IPS DF 6.9 (cell line): ENCODE measurements at regions not wholly inside any gene's neighbourhood (a gene's known extent, or its start where the extent isn't known, plus 50 kb on each side); places are given as distances from the start of the nearest gene placed in this dataset.

Source experiments
- DNase-seq: peaks from one replicate; pipeline ENCODE4 v3.0.0-alpha.2; 2013; ENCODE audit warnings: low read depth, low spot score
- H3K27ac ChIP-seq: one replicate; pipeline ENCODE4 v1.5.1; 2013; ENCODE audit warnings: low read length, control low read depth
- H3K27me3 ChIP-seq: 2 replicates; pipeline ENCODE4 v1.6.1; 2013; ENCODE audit warnings: mild to moderate bottlenecking, low read length; ENCODE audit not compliant: control insufficient read depth, insufficient read depth
- H3K36me3 ChIP-seq: 2 replicates; pipeline ENCODE4 v1.6.1; 2013; ENCODE audit warnings: low read length; ENCODE audit not compliant: control insufficient read depth, insufficient read depth
- H3K4me1 ChIP-seq: 2 replicates; pipeline ENCODE4 v1.6.1; 2013; ENCODE audit warnings: low read length; ENCODE audit not compliant: control insufficient read depth, insufficient read depth
- H3K4me3 ChIP-seq: 2 replicates; pipeline ENCODE4 v1.5.1; 2013; ENCODE audit warnings: mild to moderate bottlenecking, low read length
- H3K9me3 ChIP-seq: 2 replicates; pipeline ENCODE4 v1.6.1; 2013; ENCODE audit warnings: low read length, inconsistent platforms; ENCODE audit not compliant: control insufficient read depth, insufficient read depth
- WGBS: extraction: QIAGEN DNeasy Blood & Tissue Kit; methylation state at CpG from one replicate; pipeline ENCODE4 v1.1.7; 2013; ENCODE audit warnings: mixed read lengths, missing lambda C conversion rate; ENCODE audit not compliant: insufficient read length, insufficient coverage; 5-methylcytosine and 5-hydroxymethylcytosine counted together

GRCh38 chr1:234866007-234866866 lies 256.3 kb upstream of the IRF2BP2 start:
- H3K27me3 ChIP-seq: no peaks in the 10 kb centered on the region
- no peak overlapping the region for H3K27ac ChIP-seq
- no peaks in the 10 kb centered on the region for H3K4me1 ChIP-seq
- no peaks in the 10 kb centered on the region for H3K9me3 ChIP-seq
- no peak overlapping the region for H3K4me3 ChIP-seq
- no peak for DNase-seq
- no peaks in the 10 kb centered on the region for H3K36me3 ChIP-seq
- no CpG with 5 or more reads among the region's 18 CpGs for WGBS

- whole genome bisulfite sequencing: no CpG with 5 or more reads among the region's 7 CpGs
- Histone ChIP-seq H3K9me3 (no peaks in the 10 kb centered on the region), H3K4me3 (no peak overlapping the region), H3K27ac (no peak overlapping the region), H3K4me1 (no peaks in the 10 kb centered on the region), H3K27me3 (no peaks in the 10 kb centered on the region), H3K36me3 (no peaks in the 10 kb centered on the region)
- no peak for DNase-seq
Measured at GRCh38 chr1:234865171-234866006, 255.4 kb upstream of the IRF2BP2 start.

- Histone ChIP-seq H3K4me1 (no peaks in the 10 kb centered on the region), H3K9me3 (no peaks in the 10 kb centered on the region), H3K27ac (no peak overlapping the region), H3K4me3 (no peak overlapping the region), H3K36me3 (no peaks in the 10 kb centered on the region), H3K27me3 (no peaks in the 10 kb centered on the region)
- DNase-seq: no peak
- no CpG with 5 or more reads among the region's 3 CpGs for WGBS
Measured at GRCh38 chr1:234864116-234864515, 254.1 kb upstream of the IRF2BP2 start.

- WGBS: no CpG with 5 or more reads among the region's 6 CpGs
- Histone ChIP-seq H3K27me3 (no peaks in the 10 kb centered on the region), H3K9me3 (no peaks in the 10 kb centered on the region), H3K27ac (no peak overlapping the region), H3K36me3 (no peaks in the 10 kb centered on the region), H3K4me3 (no peak overlapping the region), H3K4me1 (no peaks in the 10 kb centered on the region)
- no peak for DNase-seq
Measured at GRCh38 chr1:234863551-234863971, 253.6 kb upstream of the IRF2BP2 start.

GRCh38 chr1:234862944-234863515 lies 253.1 kb upstream of the IRF2BP2 start:
- DNase-seq: no peak
- Histone ChIP-seq H3K36me3 (no peaks in the 10 kb centered on the region), H3K4me1 (no peaks in the 10 kb centered on the region), H3K27me3 (no peaks in the 10 kb centered on the region), H3K4me3 (no peak overlapping the region), H3K9me3 (no peaks in the 10 kb centered on the region), H3K27ac (no peak overlapping the region)
- WGBS: no CpG with 5 or more reads among the region's 13 CpGs

GRCh38 chr1:234862360-234862943 lies 252.5 kb upstream of the IRF2BP2 start:
- H3K4me1 ChIP-seq: no peaks in the 10 kb centered on the region
- no peaks in the 10 kb centered on the region for H3K27me3 ChIP-seq
- H3K4me3 ChIP-seq: no peak overlapping the region
- WGBS: no CpG with 5 or more reads among the region's 7 CpGs
- no peak overlapping the region for H3K27ac ChIP-seq
- no peaks in the 10 kb centered on the region for H3K36me3 ChIP-seq
- H3K9me3 ChIP-seq: no peaks in the 10 kb centered on the region
- no peak for DNase-seq

- Histone ChIP-seq H3K9me3 (no peaks in the 10 kb centered on the region), H3K27ac (no peak overlapping the region), H3K27me3 (no peaks in the 10 kb centered on the region), H3K36me3 (no peaks in the 10 kb centered on the region), H3K4me1 (no peaks in the 10 kb centered on the region), H3K4me3 (no peak overlapping the region)
- no CpG with 5 or more reads among the region's 4 CpGs for WGBS
- DNase-seq: no peak
Measured at GRCh38 chr1:234861761-234862160, 251.8 kb upstream of the IRF2BP2 start.

- Histone ChIP-seq H3K4me1 (no peaks in the 10 kb centered on the region), H3K27ac (no peak overlapping the region)
- WGBS: no CpG with 5 or more reads among the region's 2 CpGs
Measured at GRCh38 chr1:234861024-234861620, 251.1 kb upstream of the IRF2BP2 start.

GRCh38 chr1:234858722-234859121 lies 248.7 kb upstream of the IRF2BP2 start:
- Histone ChIP-seq H3K9me3 (no peaks in the 10 kb centered on the region), H3K27me3 (no peaks in the 10 kb centered on the region), H3K4me3 (no peak overlapping the region), H3K4me1 (no peaks in the 10 kb centered on the region), H3K36me3 (no peaks in the 10 kb centered on the region), H3K27ac (no peak overlapping the region)
- DNase-seq: no peak

More at GRCh38 chr1:234861024-234861620, 251.1 kb upstream of the IRF2BP2 start:
- H3K27me3 ChIP-seq: no peaks in the 10 kb centered on the region
- no peak overlapping the region for H3K4me3 ChIP-seq
- no peaks in the 10 kb centered on the region for H3K9me3 ChIP-seq
- no peak for DNase-seq
- no peaks in the 10 kb centered on the region for H3K36me3 ChIP-seq

- no peaks in the 10 kb centered on the region for H3K27me3 ChIP-seq
- H3K9me3 ChIP-seq: no peaks in the 10 kb centered on the region
- no peaks in the 10 kb centered on the region for H3K4me1 ChIP-seq
- H3K36me3 ChIP-seq: no peaks in the 10 kb centered on the region
- no peak overlapping the region for H3K27ac ChIP-seq
- DNase-seq: no peak
- no peak overlapping the region for H3K4me3 ChIP-seq
- WGBS: no CpG with 5 or more reads among the region's 3 CpGs
Measured at GRCh38 chr1:234856845-234857245, 246.9 kb upstream of the IRF2BP2 start.
